ENCODE measurements at regions not wholly inside any gene's neighbourhood (a gene's known extent, or its start where the extent isn't known, plus 50 kb on each side); places are given as distances from the start of the nearest gene placed in this dataset.

DNA sequence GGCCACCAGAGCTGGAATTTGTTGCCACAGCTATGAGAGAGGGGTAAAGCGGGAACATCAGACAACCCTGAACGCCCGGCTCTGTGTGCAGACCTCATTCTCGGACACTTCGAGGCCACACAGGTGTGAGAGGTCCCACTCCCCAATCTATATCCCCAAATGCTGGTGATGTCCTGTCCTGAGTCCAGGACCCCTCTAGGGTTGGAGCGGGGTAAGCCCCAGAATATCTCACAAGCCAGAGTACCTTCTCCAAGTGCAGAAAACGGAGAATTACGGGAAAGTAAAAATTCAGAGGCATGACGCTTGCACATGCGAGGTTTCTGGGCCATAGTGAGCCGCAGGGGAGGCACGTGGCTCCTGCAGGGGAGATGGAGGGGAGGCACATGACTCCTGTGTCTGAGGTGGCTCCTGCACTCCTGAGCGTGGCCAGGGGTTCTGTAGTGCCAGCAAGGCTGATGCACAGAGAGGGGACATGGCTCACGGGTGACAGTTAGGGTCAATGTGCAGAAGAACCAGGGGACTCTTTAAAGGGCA is 248.0 kb downstream of the RBFOX3 start:
- ATAC-seq = no peak
- no peak for TF ChIP-seq EP300 (IDR thresholded peaks at IDR 0.05)
- no peak for TF ChIP-seq CTCF (IDR thresholded peaks at IDR 0.05)
- no peak for TF ChIP-seq POLR2AphosphoS5 (IDR thresholded peaks at IDR 0.05)
- no peak for TF ChIP-seq POLR2A (IDR thresholded peaks at IDR 0.05)
- no peaks in the 10 kb centered on the region for H3K4me1 ChIP-seq
- H3K27me3 ChIP-seq = peaks cover 95% of the 10 kb centered on the region
- no peaks in the 10 kb centered on the region for H3K36me3 ChIP-seq
- H3K9me3 ChIP-seq = no peaks in the 10 kb centered on the region
- no peak overlapping the region for H3K4me3 ChIP-seq
- 76% methylated on average over 6 of the region's 14 CpGs; no CpG with 5 or more reads in 1 of the 2 donors for WGBS, 2 donors (ENCODE audit: low coverage in 1 of 2)
- H3K27ac ChIP-seq = no peak overlapping the region

DNA sequence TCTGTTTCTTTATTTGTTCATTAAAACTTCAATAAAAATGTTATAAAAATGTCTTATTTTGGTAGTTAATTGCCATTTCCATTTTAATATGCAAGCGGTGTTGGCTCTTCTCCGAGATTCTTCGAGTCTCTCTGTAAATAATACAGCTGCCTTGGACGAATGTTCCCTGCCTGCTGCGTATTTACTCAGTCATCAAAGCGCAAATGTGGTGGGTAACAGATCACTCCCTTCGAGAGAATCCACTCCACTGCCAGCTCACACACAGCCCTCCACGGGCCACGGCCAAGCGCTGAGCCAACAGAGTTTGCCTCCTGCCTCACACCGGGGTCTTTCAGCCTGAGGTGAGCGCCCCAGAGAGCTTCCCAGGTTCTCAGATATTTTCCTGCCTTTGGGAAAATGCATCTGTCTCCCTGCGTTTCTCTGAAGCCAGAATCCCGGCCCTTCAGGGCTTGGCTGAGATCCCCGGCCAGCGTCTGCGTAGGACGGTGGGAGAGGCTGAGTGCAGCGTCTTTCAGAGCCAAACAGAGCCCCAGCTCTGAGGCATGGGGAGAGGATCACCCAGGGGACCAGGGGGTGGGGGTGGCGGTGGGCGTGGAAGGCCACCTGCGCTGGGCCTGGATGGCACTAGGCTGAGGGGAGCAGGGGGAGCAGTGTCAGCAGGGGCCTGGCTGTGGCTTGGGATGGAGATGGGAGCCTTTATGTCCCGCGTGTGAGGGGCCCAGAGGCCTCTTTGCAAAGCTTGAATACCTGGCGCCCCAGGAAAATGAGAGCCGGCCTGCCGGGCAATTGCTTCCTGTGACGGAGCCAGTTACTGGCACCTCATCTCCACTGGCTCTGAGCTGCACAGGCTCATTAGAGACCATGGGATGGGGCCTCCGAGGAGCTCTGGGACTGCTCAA is 248.7 kb downstream of the RBFOX3 start:
- H3K27ac ChIP-seq = no peak overlapping the region
- ATAC-seq = no peak
- H3K27me3 ChIP-seq = peaks cover 93% of the 10 kb centered on the region
- no peaks in the 10 kb centered on the region for H3K36me3 ChIP-seq
- no peaks in the 10 kb centered on the region for H3K4me1 ChIP-seq
- no peaks in the 10 kb centered on the region for H3K9me3 ChIP-seq
- no peak for TF ChIP-seq EP300 (IDR thresholded peaks at IDR 0.05)
- TF ChIP-seq POLR2A (IDR thresholded peaks at IDR 0.05) = no peak
- no peak for TF ChIP-seq CTCF (IDR thresholded peaks at IDR 0.05)
- TF ChIP-seq POLR2AphosphoS5 (IDR thresholded peaks at IDR 0.05) = no peak
- no peak overlapping the region for H3K4me3 ChIP-seq
- 32 to 43% methylated on average over 1 to 12 of the region's 29 CpGs for WGBS, 2 donors (ENCODE audit: low coverage in 1 of 2)

- Histone ChIP-seq H3K36me3 (no peaks in the 10 kb centered on the region), H3K9me3 (no peaks in the 10 kb centered on the region), H3K27ac (no peak overlapping the region), H3K4me3 (no peak overlapping the region), H3K4me1 (no peaks in the 10 kb centered on the region), H3K27me3 (peaks cover 95% of the 10 kb centered on the region)
- TF ChIP-seq CTCF (IDR thresholded peaks at IDR 0.05) (no peak), POLR2AphosphoS5 (IDR thresholded peaks at IDR 0.05) (no peak), EP300 (IDR thresholded peaks at IDR 0.05) (no peak), POLR2A (IDR thresholded peaks at IDR 0.05) (no peak)
- ATAC-seq = no peak
- 64 to 77% methylated on average over 10 to 11 of the region's 12 CpGs for WGBS, 2 donors (ENCODE audit: low coverage in 1 of 2)
These were observed 249.6 kb downstream of the RBFOX3 start for GRCh38 chr17:79361221-79361734.

DNA sequence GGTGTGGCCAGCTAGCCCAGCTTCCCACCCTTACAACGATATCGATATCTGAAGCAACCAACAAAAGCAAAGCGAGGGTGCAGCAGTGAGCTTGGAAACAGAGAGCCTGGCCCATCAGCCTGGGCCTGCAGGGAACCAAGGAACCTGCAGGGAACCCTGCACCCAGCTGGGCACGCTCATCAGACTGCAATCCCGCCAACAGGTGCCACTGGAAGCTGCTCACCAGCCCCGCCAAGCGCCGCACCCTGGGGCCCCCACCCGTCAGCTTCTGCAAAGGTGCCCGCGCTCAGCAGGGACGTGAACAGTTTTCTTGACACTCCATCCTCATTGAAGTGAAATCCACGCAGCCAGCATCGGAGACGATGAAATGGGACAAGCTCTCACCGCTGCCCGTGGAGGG is 250.7 kb downstream of the RBFOX3 start:
- Histone ChIP-seq H3K36me3 (no peaks in the 10 kb centered on the region), H3K27me3 (peaks cover 91% of the 10 kb centered on the region), H3K4me1 (no peaks in the 10 kb centered on the region), H3K9me3 (no peaks in the 10 kb centered on the region), H3K4me3 (no peak overlapping the region), H3K27ac (no peak overlapping the region)
- WGBS, 2 donors (ENCODE audit: low coverage in 1 of 2) = 100% methylated on average over 3 of the region's 17 CpGs; no CpG with 5 or more reads in 1 of the 2 donors
- TF ChIP-seq POLR2A (IDR thresholded peaks at IDR 0.05) (no peak), CTCF (IDR thresholded peaks at IDR 0.05) (no peak), POLR2AphosphoS5 (IDR thresholded peaks at IDR 0.05) (no peak), EP300 (IDR thresholded peaks at IDR 0.05) (no peak)
- ATAC-seq = no peak
